IMR-90 (cell line): ENCODE measurements at regions not wholly inside any gene's neighbourhood (a gene's known extent, or its start where the extent isn't known, plus 50 kb on each side); places are given as distances from the start of the nearest gene placed in this dataset.

Experiments
- ATAC-seq: fragments of 200-7000 bp; cut with Tn5 transposase; 2 replicates; pipeline ENCODE4 v1.9.1; 2020; ENCODE audit warnings: low read depth, mild to moderate bottlenecking, moderate library complexity
- BruUV-seq: library from RNA; stranded (reverse); fragments of 400-500 nt; replicated peaks from 2 replicates; lab custom pipeline; 2021; lab: Mats Ljungman, UMichigan
- CTCF ChIA-PET: fragments of 300-600 bp; formaldehyde crosslinking; extraction: SDS; loops from one replicate; lab custom pipeline; 2021; ENCODE audit warnings: antibody characterized with exemption; lab: Yijun Ruan, JAX
- POLR2A ChIA-PET: fragments of 300-600 bp; sonication (Branson Sonifier 250); formaldehyde crosslinking; loops from one replicate; lab custom pipeline; 2022; ENCODE audit warnings: antibody characterized with exemption; ENCODE audit not compliant: unreplicated experiment; lab: Charles Lee
- DNase-seq: peaks from one replicate; pipeline ENCODE4 v3.0.0; 2013
- H2AFZ ChIP-seq: replicated peaks from 2 replicates; pipeline ENCODE3; 2013; ENCODE audit warnings: low read length, mild to moderate bottlenecking; ENCODE audit not compliant: poor library complexity
- H2AK5ac ChIP-seq: 2 replicates; pipeline ENCODE4 v1.6.1; 2013; ENCODE audit warnings: low read depth, low read length, inconsistent platforms
- H2AK9ac ChIP-seq: replicated peaks from 2 replicates; pipeline ENCODE3; 2013; ENCODE audit warnings: mild to moderate bottlenecking, low read depth, low read length, moderate library complexity; ENCODE audit not compliant: poor library complexity
- H2BK120ac ChIP-seq: 2 replicates; pipeline ENCODE4 v1.6.1; 2013; ENCODE audit warnings: low read depth, low read length, inconsistent platforms
- H2BK15ac ChIP-seq: 3 replicates; pipeline ENCODE4 v1.6.1; 2013; ENCODE audit warnings: low read depth, low read length, inconsistent platforms
- H2BK20ac ChIP-seq: 2 replicates; pipeline ENCODE4 v1.6.1; 2013; ENCODE audit warnings: low read depth, mild to moderate bottlenecking, inconsistent platforms, low read length, moderate library complexity
- H2BK5ac ChIP-seq: 2 replicates; pipeline ENCODE4 v1.6.1; 2013; ENCODE audit warnings: mild to moderate bottlenecking, low read depth, low read length, inconsistent platforms; ENCODE audit not compliant: poor library complexity, severe bottlenecking
- H3K14ac ChIP-seq: replicated peaks from 2 replicates; pipeline ENCODE4 v1.6.1; 2013; ENCODE audit warnings: low read depth, low read length, inconsistent platforms
- H3K18ac ChIP-seq: 2 replicates; pipeline ENCODE4 v1.6.1; 2013; ENCODE audit warnings: low read depth, low read length, control low read depth
- H3K23ac ChIP-seq: 2 replicates; pipeline ENCODE4 v1.6.1; 2013; ENCODE audit warnings: low read depth, low read length, inconsistent platforms
- H3K27ac ChIP-seq: 2 replicates; pipeline ENCODE4 v1.5.1; 2013; ENCODE audit warnings: mild to moderate bottlenecking, control low read depth, low read length; ENCODE audit not compliant: insufficient read depth
- H3K27me3 ChIP-seq: 2 replicates; pipeline ENCODE4 v1.6.1; 2013; ENCODE audit warnings: low read length; ENCODE audit not compliant: control insufficient read depth, insufficient read depth
- H3K36me3 ChIP-seq: 2 replicates; pipeline ENCODE4 v1.6.1; 2013; ENCODE audit warnings: low read length, mixed read lengths; ENCODE audit not compliant: control insufficient read depth, insufficient read depth
- H3K4ac ChIP-seq: 2 replicates; pipeline ENCODE4 v1.6.1; 2013; ENCODE audit warnings: low read depth, low read length, inconsistent platforms
- H3K4me1 ChIP-seq: 2 replicates; pipeline ENCODE4 v1.6.1; 2013; ENCODE audit warnings: low read length, mixed read lengths; ENCODE audit not compliant: control insufficient read depth, insufficient read depth
- H3K4me2 ChIP-seq: 2 replicates; pipeline ENCODE4 v1.6.1; 2013; ENCODE audit warnings: low read depth, mild to moderate bottlenecking, control low read depth, low read length, moderate library complexity
- H3K4me3 ChIP-seq: 2 replicates; pipeline ENCODE4 v1.5.1; 2013; ENCODE audit warnings: low read depth, mild to moderate bottlenecking, control low read depth, low read length, moderate library complexity; ENCODE audit not compliant: insufficient read depth
- H3K56ac ChIP-seq: 2 replicates; pipeline ENCODE4 v1.6.1; 2013; ENCODE audit warnings: low read length, inconsistent platforms; ENCODE audit not compliant: insufficient read depth; ENCODE audit errors: extremely low read depth
- H3K79me1 ChIP-seq, 2 experiments: 2 replicates each; pipeline ENCODE4 v1.6.1; 2013; ENCODE audit warnings: low read length in 2 of 2, inconsistent platforms in 1 of 2, low read depth in 1 of 2
- H3K9ac ChIP-seq: 2 replicates; pipeline ENCODE4 v1.6.1; 2013; ENCODE audit warnings: low read depth, low read length, control low read depth
- H3K9me1 ChIP-seq: 2 replicates; pipeline ENCODE4 v1.6.1; 2013; ENCODE audit warnings: low read length, inconsistent platforms; ENCODE audit not compliant: insufficient read depth
- H3K9me3 ChIP-seq: 2 replicates; pipeline ENCODE4 v1.6.1; 2013; ENCODE audit warnings: low read length; ENCODE audit not compliant: control insufficient read depth, insufficient read depth
- H4K20me1 ChIP-seq: 2 replicates; pipeline ENCODE4 v1.6.1; 2013; ENCODE audit warnings: low read length, inconsistent platforms; ENCODE audit not compliant: insufficient read depth
- H4K5ac ChIP-seq: 2 replicates; pipeline ENCODE4 v1.6.1; 2013; ENCODE audit warnings: mild to moderate bottlenecking, low read depth, low read length, control low read depth
- H4K8ac ChIP-seq, 2 experiments: 2 replicates each; pipeline ENCODE4 v1.6.1; 2013; ENCODE audit warnings: low read depth in 2 of 2, low read length in 2 of 2, control low read depth in 1 of 2, inconsistent platforms in 1 of 2
- H4K91ac ChIP-seq: 2 replicates; pipeline ENCODE4 v1.6.1; 2013; ENCODE audit warnings: low read depth, low read length, inconsistent platforms; ENCODE audit not compliant: insufficient read depth
- CTCF ChIP-seq: conservative IDR thresholded peaks from 2 replicates; pipeline ENCODE4 v1.5.1; 2012; ENCODE audit warnings: mild to moderate bottlenecking, low read depth, low read length, improper control_type of control experiment
- ELK1 ChIP-seq: fragments of 150-350 bp; IDR thresholded peaks from 2 replicates; pipeline ENCODE4 v1.6.1; 2016; ENCODE audit warnings: low read depth, mild to moderate bottlenecking, low read length, moderate library complexity, borderline replicate concordance
- MAFK ChIP-seq: IDR thresholded peaks from 2 replicates; pipeline ENCODE4 v1.6.1; 2012; ENCODE audit warnings: low read depth, low read length, improper control_type of control experiment
- MAZ ChIP-seq: IDR thresholded peaks from 2 replicates; pipeline ENCODE4 v1.6.1; 2012; ENCODE audit warnings: low read depth, mild to moderate bottlenecking, low read length, improper control_type of control experiment, moderate library complexity, borderline replicate concordance
- MXI1 ChIP-seq: IDR thresholded peaks from 2 replicates; pipeline ENCODE4 v1.6.1; 2012; ENCODE audit warnings: low read depth, mild to moderate bottlenecking, low read length, moderate library complexity, borderline replicate concordance
- NFE2L2 ChIP-seq: fragments of 150-350 bp; IDR thresholded peaks from 2 replicates; pipeline ENCODE4 v1.6.1; 2016; ENCODE audit warnings: low read depth, mild to moderate bottlenecking, low read length
- POLR2A ChIP-seq: IDR thresholded peaks from 2 replicates; pipeline ENCODE4 v1.6.1; 2012; ENCODE audit warnings: mild to moderate bottlenecking, low read depth, low read length
- RCOR1 ChIP-seq: IDR thresholded peaks from 2 replicates; pipeline ENCODE4 v1.6.1; 2012; ENCODE audit warnings: mild to moderate bottlenecking, low read length, improper control_type of control experiment; ENCODE audit not compliant: insufficient replicate concordance
- RFX5 ChIP-seq: IDR thresholded peaks from 2 replicates; pipeline ENCODE4 v1.8.0; 2012; ENCODE audit warnings: low read depth, mild to moderate bottlenecking, low read length, moderate library complexity
- SMC3 ChIP-seq: fragments of 150-350 bp; IDR thresholded peaks from 2 replicates; pipeline ENCODE4 v1.6.1; 2016; ENCODE audit warnings: low read depth, mild to moderate bottlenecking, antibody characterized with exemption, low read length, moderate library complexity
- USF2 ChIP-seq: fragments of 150-350 bp; IDR thresholded peaks from 2 replicates; pipeline ENCODE4 v1.6.1; 2017; ENCODE audit warnings: mild to moderate bottlenecking, antibody characterized with exemption, low read length, low read depth
- dilution Hi-C: fragments of 300-500 bp; cut with HindIII; formaldehyde crosslinking; loops from one replicate; pipeline ENCODE4 v1.14.3; 2018; ENCODE audit warnings: low sequenced_read_pairs; ENCODE audit not compliant: unreplicated experiment
- in situ Hi-C: fragments of 300-500 bp; cut with MboI; formaldehyde crosslinking; loops from 3 replicates; pipeline ENCODE4 v1.14.3; 2019; ENCODE audit warnings: low sequenced_read_pairs, inconsistent platforms, mixed read lengths
- intact Hi-C: fragments of 100-400 bp; cut with micrococcal nuclease; formaldehyde crosslinking; loops from 2 replicates; pipeline ENCODE4 v1.10.0; 2022

- H2BK20ac ChIP-seq, result no peak overlapping the region
- H2AFZ ChIP-seq, result no peak overlapping the region
- H2AK9ac ChIP-seq, result no peak overlapping the region
- H3K18ac ChIP-seq, result no peak overlapping the region
- H3K14ac ChIP-seq, result no peak overlapping the region
- no peaks in the 10 kb centered on the region for H3K79me1 ChIP-seq
- H3K4ac ChIP-seq, result no peak overlapping the region
- no peak overlapping the region for H3K9ac ChIP-seq
- no peak overlapping the region for H2BK120ac ChIP-seq
- ATAC-seq (no peak), DNase-seq (no peak)
- in situ Hi-C loops, result no loop called here
- H3K9me1 ChIP-seq, result no peaks in the 10 kb centered on the region
- no peak overlapping the region for H3K4me3 ChIP-seq
- H4K5ac ChIP-seq, result no peak overlapping the region
- H3K27me3 ChIP-seq, result no peaks in the 10 kb centered on the region
- no peak overlapping the region for H3K4me2 ChIP-seq
- no peak for TF ChIP-seq NFE2L2
- no peak for TF ChIP-seq MAFK
- TF ChIP-seq SMC3, result no peak
- TF ChIP-seq RCOR1, result no peak
- TF ChIP-seq RFX5, result no peak
- no peak for TF ChIP-seq POLR2A
- no peak for TF ChIP-seq MXI1
- no peak for TF ChIP-seq CTCF
- TF ChIP-seq USF2, result no peak
- TF ChIP-seq ELK1, result no peak
- TF ChIP-seq MAZ, result no peak
- no peak overlapping the region for H2BK15ac ChIP-seq
- peaks cover 17% of the 10 kb centered on the region for H3K9me3 ChIP-seq
- no TSS peak for BruUV-seq
- no peak overlapping the region for H3K56ac ChIP-seq
- H3K27ac ChIP-seq, result no peak overlapping the region
- POLR2A ChIA-PET, result no interaction called here
- H4K8ac ChIP-seq, result no peak overlapping the region
- CTCF ChIA-PET, result no interaction called here
- no peaks in the 10 kb centered on the region for H3K36me3 ChIP-seq
- H4K91ac ChIP-seq, result no peak overlapping the region
- no peak overlapping the region for H2AK5ac ChIP-seq
- dilution Hi-C loops, result no loop called here
- intact Hi-C loops, result no loop called here
- H3K4me1 ChIP-seq, result no peaks in the 10 kb centered on the region
- no peaks in the 10 kb centered on the region for H4K20me1 ChIP-seq
- no peak overlapping the region for H2BK5ac ChIP-seq
- no peak overlapping the region for H3K23ac ChIP-seq
Measured at GRCh38 chr5:99929806-99930135, 605.4 kb upstream of the FAM174A start.
